ENCODE measurements at regions not wholly inside any gene's neighbourhood (a gene's known extent, or its start where the extent isn't known, plus 50 kb on each side); places are given as distances from the start of the nearest gene placed in this dataset.

- H3K9me3 ChIP-seq (ENCODE audit: low read length) = 0 out of 2 replicates have a peak, but pooled peaks cover 4% of the 10 kb centered on the region
- DNase-seq (no peak), ATAC-seq (no peak)
- H2AFZ ChIP-seq (ENCODE audit: low read length) = no peak overlapping the region
- H3K27me3 ChIP-seq (ENCODE audit: low read length) = no peaks in the 10 kb centered on the region
- ChIA-PET POLR2A (ENCODE audit: unreplicated experiment) (interaction anchor here (0.5 kb wide), 1 partner anchor 67 kb away, joined by 3 read pairs; no protein-coding TSS in a partner anchor), CTCF (interaction anchor here (0.6 kb wide), 2 partner anchors 67 to 71 kb away, joined by 3 to 6 read pairs; no protein-coding TSS in a partner anchor)
- intact Hi-C loops (cut with micrococcal nuclease) = loop anchor here (2.0 kb wide), 1 partner anchor 25 kb away; no protein-coding TSS in a partner anchor
- H3K9ac ChIP-seq (ENCODE audit: low read length) = no peak overlapping the region
- TSS peak; percentile 44 for BruUV-seq (replicated peaks)
- H3K79me2 ChIP-seq (ENCODE audit: low read length) = no peaks in the 10 kb centered on the region
- no peaks in the 10 kb centered on the region for H4K20me1 ChIP-seq (ENCODE audit: low read length)
- H3F3A ChIP-seq (ENCODE audit: low read length, unreplicated experiment) = no peaks in the 10 kb centered on the region
- H3K4me1 ChIP-seq (ENCODE audit: insufficient read depth, low read length) = peaks cover 5% of the 10 kb centered on the region; the same call in 1 of the 2 replicates
- H3K4me2 ChIP-seq (ENCODE audit: low read length) = no peak overlapping the region
- no peak for TF ChIP-seq EZH2 (IDR thresholded peaks at IDR 0.05; ENCODE audit: low read length, unreplicated experiment)
- no peak for TF ChIP-seq CTCF (conservative IDR thresholded peaks at IDR 0.05; ENCODE audit: low read depth, low read length)
- no peak for TF ChIP-seq EZH2phosphoT487 (IDR thresholded peaks at IDR 0.05; ENCODE audit: borderline replicate concordance, low read length)
- no peak overlapping the region for H3K27ac ChIP-seq (ENCODE audit: low read length)
- no peaks in the 10 kb centered on the region for H3K9me2 ChIP-seq (replicated peaks; ENCODE audit: low read length)
- no peaks in the 10 kb centered on the region for H3K36me3 ChIP-seq (ENCODE audit: low read depth, low read length)
- no peak overlapping the region for H3K4me3 ChIP-seq (ENCODE audit: low read length)
Observed at GRCh38 chr2:9137379-9138150, 69.0 kb upstream of the ASAP2 start.

- no peaks in the 10 kb centered on the region for H3K9me2 ChIP-seq (replicated peaks; ENCODE audit: low read length)
- H3F3A ChIP-seq (ENCODE audit: low read length, unreplicated experiment) = no peaks in the 10 kb centered on the region
- H3K36me3 ChIP-seq (ENCODE audit: low read depth, low read length) = no peaks in the 10 kb centered on the region
- DNase-seq (no peak), ATAC-seq (no peak)
- no peaks in the 10 kb centered on the region for H3K79me2 ChIP-seq (ENCODE audit: low read length)
- no peaks in the 10 kb centered on the region; the same call in 1 of the 2 replicates for H3K4me1 ChIP-seq (ENCODE audit: insufficient read depth, low read length)
- ChIA-PET POLR2A (ENCODE audit: unreplicated experiment) (no interaction called here), CTCF (no interaction called here)
- H3K27ac ChIP-seq (ENCODE audit: low read length) = no peak overlapping the region
- H3K4me2 ChIP-seq (ENCODE audit: low read length) = no peak overlapping the region
- BruUV-seq (replicated peaks) = no TSS peak
- no peaks in the 10 kb centered on the region for H3K27me3 ChIP-seq (ENCODE audit: low read length)
- intact Hi-C loops (cut with micrococcal nuclease) = loop anchor here (2.0 kb wide), 1 partner anchor 23 kb away; no protein-coding TSS in a partner anchor
- no peak overlapping the region for H2AFZ ChIP-seq (ENCODE audit: low read length)
- no peak overlapping the region for H3K4me3 ChIP-seq (ENCODE audit: low read length)
- 0 out of 2 replicates have a peak, but pooled peaks cover 4% of the 10 kb centered on the region for H3K9me3 ChIP-seq (ENCODE audit: low read length)
- H4K20me1 ChIP-seq (ENCODE audit: low read length) = no peaks in the 10 kb centered on the region
- TF ChIP-seq CTCF (conservative IDR thresholded peaks at IDR 0.05; ENCODE audit: low read depth, low read length) = no peak
- TF ChIP-seq EZH2phosphoT487 (IDR thresholded peaks at IDR 0.05; ENCODE audit: borderline replicate concordance, low read length) = no peak
- no peak for TF ChIP-seq EZH2 (IDR thresholded peaks at IDR 0.05; ENCODE audit: low read length, unreplicated experiment)
- no peak overlapping the region for H3K9ac ChIP-seq (ENCODE audit: low read length)
Observed at GRCh38 chr2:9135822-9136558, 70.6 kb upstream of the ASAP2 start.

All from PC-3 (cell line).